ENCODE measurements at regions not wholly inside any gene's neighbourhood (a gene's known extent, or its start where the extent isn't known, plus 50 kb on each side); places are given as distances from the start of the nearest gene placed in this dataset.

GRCh38 chr2:57536535-57537231 is 509.9 kb upstream of the VRK2 start:
- no peaks in the 10 kb centered on the region for H3K9me3 Mint-ChIP-seq
- H3K27me3 Mint-ChIP-seq (ENCODE audit: low read depth) = no peaks in the 10 kb centered on the region
- H3K27ac Mint-ChIP-seq = no peak overlapping the region
- H3K36me3 Mint-ChIP-seq (ENCODE audit: low read depth) = no peaks in the 10 kb centered on the region
- H3K4me1 Mint-ChIP-seq (ENCODE audit: low read depth) = no peaks in the 10 kb centered on the region
- DNase-seq (ENCODE audit: low spot score) = no peak
- H3K4me3 Mint-ChIP-seq = no peak overlapping the region

GRCh38 chr2:57539761-57540160 is 506.8 kb upstream of the VRK2 start:
- Mint-ChIP-seq H3K9me3 (no peaks in the 10 kb centered on the region), H3K27ac (no peak overlapping the region), H3K4me1 (ENCODE audit: low read depth) (no peaks in the 10 kb centered on the region), H3K36me3 (ENCODE audit: low read depth) (no peaks in the 10 kb centered on the region), H3K4me3 (no peak overlapping the region), H3K27me3 (ENCODE audit: low read depth) (no peaks in the 10 kb centered on the region)
- no peak for DNase-seq (ENCODE audit: low spot score)

GRCh38 chr2:57542081-57542480 is 504.5 kb upstream of the VRK2 start:
- H3K4me3 Mint-ChIP-seq = no peak overlapping the region
- no peaks in the 10 kb centered on the region for H3K9me3 Mint-ChIP-seq
- no peaks in the 10 kb centered on the region for H3K36me3 Mint-ChIP-seq (ENCODE audit: low read depth)
- H3K4me1 Mint-ChIP-seq (ENCODE audit: low read depth) = no peaks in the 10 kb centered on the region
- H3K27ac Mint-ChIP-seq = no peak overlapping the region
- DNase-seq (ENCODE audit: low spot score) = no peak
- H3K27me3 Mint-ChIP-seq (ENCODE audit: low read depth) = no peaks in the 10 kb centered on the region

- DNase-seq (ENCODE audit: low spot score) = no peak
- Mint-ChIP-seq H3K36me3 (ENCODE audit: low read depth) (no peaks in the 10 kb centered on the region), H3K4me3 (no peak overlapping the region), H3K27ac (no peak overlapping the region), H3K27me3 (ENCODE audit: low read depth) (no peaks in the 10 kb centered on the region), H3K4me1 (ENCODE audit: low read depth) (no peaks in the 10 kb centered on the region), H3K9me3 (no peaks in the 10 kb centered on the region)
Observed at GRCh38 chr2:57543211-57543610, 503.4 kb upstream of the VRK2 start.

- Mint-ChIP-seq H3K9me3 (no peaks in the 10 kb centered on the region), H3K4me1 (ENCODE audit: low read depth) (no peaks in the 10 kb centered on the region), H3K27me3 (ENCODE audit: low read depth) (no peaks in the 10 kb centered on the region), H3K36me3 (ENCODE audit: low read depth) (no peaks in the 10 kb centered on the region), H3K4me3 (no peak overlapping the region), H3K27ac (no peak overlapping the region)
- no peak for DNase-seq (ENCODE audit: low spot score)
Observed at GRCh38 chr2:57544624-57545023, 502.0 kb upstream of the VRK2 start.

- H3K4me3 Mint-ChIP-seq = no peak overlapping the region
- H3K27ac Mint-ChIP-seq = no peak overlapping the region
- no peaks in the 10 kb centered on the region for H3K36me3 Mint-ChIP-seq (ENCODE audit: low read depth)
- no peaks in the 10 kb centered on the region for H3K9me3 Mint-ChIP-seq
- H3K4me1 Mint-ChIP-seq (ENCODE audit: low read depth) = peaks cover 1% of the 10 kb centered on the region
- no peak for DNase-seq (ENCODE audit: low spot score)
- no peaks in the 10 kb centered on the region for H3K27me3 Mint-ChIP-seq (ENCODE audit: low read depth)
Observed at GRCh38 chr2:57546478-57546877, 500.1 kb upstream of the VRK2 start.

- no peak for DNase-seq (ENCODE audit: low spot score)
- Mint-ChIP-seq H3K9me3 (peaks cover 5% of the 10 kb centered on the region), H3K36me3 (ENCODE audit: low read depth) (no peaks in the 10 kb centered on the region), H3K27ac (no peak overlapping the region), H3K27me3 (ENCODE audit: low read depth) (no peaks in the 10 kb centered on the region), H3K4me3 (no peak overlapping the region), H3K4me1 (ENCODE audit: low read depth) (peaks cover 1% of the 10 kb centered on the region)
Observed at GRCh38 chr2:57549642-57550102, 496.9 kb upstream of the VRK2 start.

- DNase-seq (ENCODE audit: low spot score) = no peak
- no peak overlapping the region for H3K27ac Mint-ChIP-seq
- no peak overlapping the region for H3K4me3 Mint-ChIP-seq
- peaks cover 14% of the 10 kb centered on the region for H3K9me3 Mint-ChIP-seq
- no peaks in the 10 kb centered on the region for H3K27me3 Mint-ChIP-seq (ENCODE audit: low read depth)
- H3K36me3 Mint-ChIP-seq (ENCODE audit: low read depth) = no peaks in the 10 kb centered on the region
- H3K4me1 Mint-ChIP-seq (ENCODE audit: low read depth) = peaks cover 1% of the 10 kb centered on the region
Observed at GRCh38 chr2:57550912-57551311, 495.7 kb upstream of the VRK2 start.

GRCh38 chr2:57552885-57553284 is 493.7 kb upstream of the VRK2 start:
- H3K27ac Mint-ChIP-seq = no peak overlapping the region
- H3K27me3 Mint-ChIP-seq (ENCODE audit: low read depth) = no peaks in the 10 kb centered on the region
- peaks cover 1% of the 10 kb centered on the region for H3K4me1 Mint-ChIP-seq (ENCODE audit: low read depth)
- no peak for DNase-seq (ENCODE audit: low spot score)
- H3K36me3 Mint-ChIP-seq (ENCODE audit: low read depth) = no peaks in the 10 kb centered on the region
- H3K4me3 Mint-ChIP-seq = no peak overlapping the region
- H3K9me3 Mint-ChIP-seq = peaks cover 14% of the 10 kb centered on the region

GRCh38 chr2:57554348-57554747 is 492.3 kb upstream of the VRK2 start:
- peaks cover 1% of the 10 kb centered on the region for H3K4me1 Mint-ChIP-seq (ENCODE audit: low read depth)
- H3K27me3 Mint-ChIP-seq (ENCODE audit: low read depth) = no peaks in the 10 kb centered on the region
- peaks cover 14% of the 10 kb centered on the region for H3K9me3 Mint-ChIP-seq
- H3K4me3 Mint-ChIP-seq = no peak overlapping the region
- H3K36me3 Mint-ChIP-seq (ENCODE audit: low read depth) = no peaks in the 10 kb centered on the region
- no peak for DNase-seq (ENCODE audit: low spot score)
- H3K27ac Mint-ChIP-seq = no peak overlapping the region

GRCh38 chr2:57558312-57558711 is 488.3 kb upstream of the VRK2 start:
- no peak overlapping the region for H3K27ac Mint-ChIP-seq
- H3K4me3 Mint-ChIP-seq = no peak overlapping the region
- H3K4me1 Mint-ChIP-seq (ENCODE audit: low read depth) = no peaks in the 10 kb centered on the region
- H3K27me3 Mint-ChIP-seq (ENCODE audit: low read depth) = no peaks in the 10 kb centered on the region
- DNase-seq (ENCODE audit: low spot score) = no peak
- H3K36me3 Mint-ChIP-seq (ENCODE audit: low read depth) = no peaks in the 10 kb centered on the region
- H3K9me3 Mint-ChIP-seq = peaks cover 14% of the 10 kb centered on the region

- no peak for DNase-seq (ENCODE audit: low spot score)
- Mint-ChIP-seq H3K9me3 (no peaks in the 10 kb centered on the region), H3K27ac (no peak overlapping the region), H3K36me3 (ENCODE audit: low read depth) (no peaks in the 10 kb centered on the region), H3K4me3 (no peak overlapping the region), H3K27me3 (ENCODE audit: low read depth) (no peaks in the 10 kb centered on the region), H3K4me1 (ENCODE audit: low read depth) (no peaks in the 10 kb centered on the region)
Observed at GRCh38 chr2:57562495-57562894, 484.1 kb upstream of the VRK2 start.

GRCh38 chr2:57563015-57563414 is 483.6 kb upstream of the VRK2 start:
- Mint-ChIP-seq H3K4me3 (no peak overlapping the region), H3K9me3 (no peaks in the 10 kb centered on the region), H3K27me3 (ENCODE audit: low read depth) (no peaks in the 10 kb centered on the region), H3K36me3 (ENCODE audit: low read depth) (no peaks in the 10 kb centered on the region), H3K4me1 (ENCODE audit: low read depth) (no peaks in the 10 kb centered on the region), H3K27ac (no peak overlapping the region)
- no peak for DNase-seq (ENCODE audit: low spot score)

- Mint-ChIP-seq H3K9me3 (no peaks in the 10 kb centered on the region), H3K4me1 (ENCODE audit: low read depth) (no peaks in the 10 kb centered on the region), H3K4me3 (no peak overlapping the region), H3K27ac (no peak overlapping the region), H3K36me3 (ENCODE audit: low read depth) (no peaks in the 10 kb centered on the region), H3K27me3 (ENCODE audit: low read depth) (no peaks in the 10 kb centered on the region)
- DNase-seq (ENCODE audit: low spot score) = no peak
Observed at GRCh38 chr2:57567245-57567644, 479.4 kb upstream of the VRK2 start.

GRCh38 chr2:57569396-57569795 is 477.2 kb upstream of the VRK2 start:
- Mint-ChIP-seq H3K27ac (no peak overlapping the region), H3K4me1 (ENCODE audit: low read depth) (no peaks in the 10 kb centered on the region), H3K9me3 (no peaks in the 10 kb centered on the region), H3K27me3 (ENCODE audit: low read depth) (no peaks in the 10 kb centered on the region), H3K4me3 (no peak overlapping the region), H3K36me3 (ENCODE audit: low read depth) (no peaks in the 10 kb centered on the region)
- no peak for DNase-seq (ENCODE audit: low spot score)

Data from T-helper 2 cell treated with Interferon-gamma antibody and Interleukin-4, amounts not matched to agents 5 μg/mL and 100 μg/mL, for 36 hours (primary cell).